MCF 10A (cell line): ENCODE measurements at regions not wholly inside any gene's neighbourhood (a gene's known extent, or its start where the extent isn't known, plus 50 kb on each side); places are given as distances from the start of the nearest gene placed in this dataset.
"Not testable (repeated sequence)": the region's sequence is repeated elsewhere in the genome, so short reads cannot be mapped to it uniquely, and the experiment has no call there.

Experiments used
- BruUV-seq: library from RNA; stranded (reverse); fragments of 400-500 nt; replicated peaks from 2 replicates; lab custom pipeline; 2021; lab: Mats Ljungman, UMichigan
- CTCF ChIA-PET: fragments of 300-600 bp; sonication (Branson Sonifier 250); formaldehyde crosslinking; extraction: SDS; loops from one replicate; lab custom pipeline; 2021; ENCODE audit warnings: antibody characterized with exemption, inconsistent platforms; lab: Yijun Ruan, JAX
- POLR2A ChIA-PET: fragments of 300-600, 350-650 bp; sonication (Branson Sonifier 250); formaldehyde crosslinking; extraction: SDS; loops from one replicate; lab custom pipeline; 2020; ENCODE audit warnings: antibody characterized with exemption, inconsistent platforms; lab: Yijun Ruan, JAX
- DNase-seq: peaks from one replicate; pipeline ENCODE4 v3.0.0-alpha.2; 2018; ENCODE audit not compliant: unreplicated experiment
- H3K27ac Mint-ChIP-seq: one replicate; pipeline ENCODE4 v1.8.0; 2022; ENCODE audit warnings: mild to moderate bottlenecking, low read depth, mixed read lengths; ENCODE audit not compliant: unreplicated experiment
- H3K27me3 Mint-ChIP-seq: one replicate; pipeline ENCODE4 v1.8.0; 2022; ENCODE audit warnings: mixed read lengths; ENCODE audit not compliant: insufficient read depth, unreplicated experiment
- H3K36me3 Mint-ChIP-seq: one replicate; pipeline ENCODE4 v1.8.0; 2022; ENCODE audit warnings: mild to moderate bottlenecking, moderate library complexity, mixed read lengths; ENCODE audit not compliant: insufficient read depth, unreplicated experiment
- H3K4me1 Mint-ChIP-seq: one replicate; pipeline ENCODE4 v1.8.0; 2022; ENCODE audit warnings: mixed read lengths; ENCODE audit not compliant: insufficient read depth, unreplicated experiment
- H3K4me3 Mint-ChIP-seq: one replicate; pipeline ENCODE4 v1.8.0; 2022; ENCODE audit warnings: mild to moderate bottlenecking, moderate library complexity, mixed read lengths; ENCODE audit not compliant: unreplicated experiment
- H3K9me3 Mint-ChIP-seq: one replicate; pipeline ENCODE4 v1.8.0; 2022; ENCODE audit warnings: mixed read lengths; ENCODE audit not compliant: unreplicated experiment
- intact Hi-C: fragments of 100-400 bp; cut with micrococcal nuclease; formaldehyde crosslinking; loops from 2 replicates; pipeline ENCODE4 v1.14.1; 2022
- TF ChIP-seq, protein P1 (sequence below): fragments of 200-600 bp; IDR thresholded peaks from one replicate; pipeline ENCODE4 v1.8.0; 2022; ENCODE audit warnings: antibody characterized with exemption, mild to moderate bottlenecking; ENCODE audit not compliant: unreplicated experiment

DNA sequence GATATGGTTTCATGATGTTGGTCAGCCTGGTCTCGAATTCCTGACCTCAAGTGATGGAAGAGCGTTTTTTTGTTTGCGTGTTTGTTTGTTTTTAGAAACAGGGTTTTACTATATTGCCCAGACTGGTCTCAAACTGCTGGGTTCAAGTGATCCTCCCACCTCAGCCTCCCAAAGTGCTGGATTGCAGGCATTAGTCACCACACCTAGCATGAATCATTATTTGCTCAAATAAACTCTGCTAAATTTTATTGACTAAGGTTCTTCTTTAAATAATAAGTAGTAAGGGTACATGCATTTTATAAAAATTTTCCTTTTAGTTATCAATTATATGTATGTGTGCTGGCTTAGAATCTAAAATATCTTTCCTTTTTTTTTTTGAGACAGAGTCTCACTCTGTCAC, 52.9 kb downstream of the ZBTB9 start:
- ChIA-PET POLR2A (no interaction called here), CTCF (interaction anchor here (0.7 kb wide), 1 partner anchor 1087 kb away, joined by 5 read pairs; no protein-coding TSS in a partner anchor)
- Mint-ChIP-seq H3K36me3 (no peaks in the 10 kb centered on the region), H3K9me3 (no peaks in the 10 kb centered on the region), H3K4me1 (no peaks in the 10 kb centered on the region), H3K4me3 (no peak overlapping the region), H3K27ac (no peak overlapping the region), H3K27me3 (no peaks in the 10 kb centered on the region)
- intact Hi-C loops: no loop called here
- BruUV-seq: no TSS peak
- TF ChIP-seq, protein P1, sequence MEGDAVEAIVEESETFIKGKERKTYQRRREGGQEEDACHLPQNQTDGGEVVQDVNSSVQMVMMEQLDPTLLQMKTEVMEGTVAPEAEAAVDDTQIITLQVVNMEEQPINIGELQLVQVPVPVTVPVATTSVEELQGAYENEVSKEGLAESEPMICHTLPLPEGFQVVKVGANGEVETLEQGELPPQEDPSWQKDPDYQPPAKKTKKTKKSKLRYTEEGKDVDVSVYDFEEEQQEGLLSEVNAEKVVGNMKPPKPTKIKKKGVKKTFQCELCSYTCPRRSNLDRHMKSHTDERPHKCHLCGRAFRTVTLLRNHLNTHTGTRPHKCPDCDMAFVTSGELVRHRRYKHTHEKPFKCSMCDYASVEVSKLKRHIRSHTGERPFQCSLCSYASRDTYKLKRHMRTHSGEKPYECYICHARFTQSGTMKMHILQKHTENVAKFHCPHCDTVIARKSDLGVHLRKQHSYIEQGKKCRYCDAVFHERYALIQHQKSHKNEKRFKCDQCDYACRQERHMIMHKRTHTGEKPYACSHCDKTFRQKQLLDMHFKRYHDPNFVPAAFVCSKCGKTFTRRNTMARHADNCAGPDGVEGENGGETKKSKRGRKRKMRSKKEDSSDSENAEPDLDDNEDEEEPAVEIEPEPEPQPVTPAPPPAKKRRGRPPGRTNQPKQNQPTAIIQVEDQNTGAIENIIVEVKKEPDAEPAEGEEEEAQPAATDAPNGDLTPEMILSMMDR: no peak
- DNase-seq: no peak

DNA sequence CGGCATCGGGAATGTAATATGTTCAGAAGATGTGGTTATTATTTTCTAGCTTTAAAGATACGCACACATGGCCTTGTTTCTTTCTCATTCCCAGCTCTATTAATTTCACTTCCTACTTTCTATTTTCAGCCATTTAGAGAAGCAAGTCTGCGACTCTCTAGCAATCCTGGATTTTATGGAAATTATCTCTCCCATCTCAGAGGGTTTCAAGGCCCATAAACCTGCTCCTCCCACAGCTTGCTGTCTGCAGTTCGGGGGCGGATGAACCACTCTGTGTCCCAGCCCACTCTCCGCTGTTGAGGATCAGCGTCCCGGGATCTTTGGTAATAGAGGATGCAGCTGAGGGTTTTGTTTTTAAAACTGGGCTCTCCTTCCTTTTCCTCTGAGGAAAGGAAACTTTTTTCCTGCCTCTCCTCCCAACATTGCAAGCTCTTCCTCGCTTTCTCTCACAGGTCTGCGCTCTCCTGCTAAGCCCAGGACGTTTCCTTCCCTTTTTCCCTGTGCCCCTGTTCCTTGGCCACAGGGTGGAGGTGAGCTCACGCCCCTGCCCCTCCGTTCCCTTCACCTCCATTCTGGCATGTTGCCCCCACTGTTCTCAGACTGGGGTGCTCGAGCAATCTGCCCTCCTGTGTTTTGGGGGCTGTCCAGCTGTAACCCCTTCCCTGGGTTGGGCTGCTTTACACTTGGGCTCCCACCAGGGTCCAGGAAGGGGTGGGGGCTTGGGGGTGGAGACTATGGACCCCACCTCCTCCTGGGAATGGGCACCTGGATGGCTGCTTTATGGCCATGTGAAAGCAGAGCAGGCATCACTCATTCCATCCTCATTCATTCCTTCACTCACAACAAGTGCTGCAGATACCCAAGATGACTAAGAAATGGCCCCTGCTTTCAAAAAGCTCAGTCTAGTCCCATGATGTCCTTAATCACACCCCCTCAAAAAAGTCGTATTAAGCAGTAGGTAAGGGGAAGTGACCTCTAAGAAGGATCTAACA, 54.9 kb downstream of the ZBTB9 start:
- intact Hi-C loops: no loop called here
- Mint-ChIP-seq H3K9me3 (no peaks in the 10 kb centered on the region), H3K27me3 (no peaks in the 10 kb centered on the region), H3K27ac (no peak overlapping the region), H3K4me3 (no peak overlapping the region), H3K4me1 (no peaks in the 10 kb centered on the region), H3K36me3 (no peaks in the 10 kb centered on the region)
- POLR2A ChIA-PET: no interaction called here
- no peak for DNase-seq
- CTCF ChIA-PET: no interaction called here
- BruUV-seq: no TSS peak
- TF ChIP-seq, protein P1: no peak

DNA sequence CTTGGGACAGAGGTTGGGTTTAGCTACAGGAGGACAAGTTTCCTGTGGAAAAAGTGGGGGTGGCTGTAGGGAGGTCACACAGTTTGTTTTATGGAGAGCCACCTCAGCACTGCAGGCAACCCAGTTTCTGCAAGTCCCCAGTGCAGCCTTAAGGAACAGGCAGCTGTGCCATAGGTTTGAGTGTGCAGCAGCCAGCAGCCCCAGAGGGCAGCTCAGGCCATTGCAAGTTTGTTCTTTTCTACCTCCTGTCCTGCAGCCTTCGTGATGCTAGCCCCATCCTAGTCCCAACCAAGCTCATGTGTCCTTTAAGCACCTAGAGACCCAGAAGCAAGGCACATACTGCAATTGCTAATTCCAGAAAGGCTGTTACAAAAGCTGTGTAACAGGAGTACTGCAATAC, 58.8 kb downstream of the ZBTB9 start:
- H3K4me3 Mint-ChIP-seq: no peak overlapping the region
- no peak overlapping the region for H3K27ac Mint-ChIP-seq
- intact Hi-C loops: no loop called here
- peaks cover 6% of the 10 kb centered on the region for H3K36me3 Mint-ChIP-seq
- H3K9me3 Mint-ChIP-seq: no peaks in the 10 kb centered on the region
- ChIA-PET POLR2A (interaction anchor here (0.6 to 0.7 kb wide), 2 partner anchors 10 to 11 kb away, joined by 3 to 4 read pairs; no protein-coding TSS in a partner anchor), CTCF (no interaction called here)
- TF ChIP-seq, protein P1: no peak
- no peaks in the 10 kb centered on the region for H3K4me1 Mint-ChIP-seq
- no peak for DNase-seq
- no TSS peak for BruUV-seq
- H3K27me3 Mint-ChIP-seq: no peaks in the 10 kb centered on the region

DNA sequence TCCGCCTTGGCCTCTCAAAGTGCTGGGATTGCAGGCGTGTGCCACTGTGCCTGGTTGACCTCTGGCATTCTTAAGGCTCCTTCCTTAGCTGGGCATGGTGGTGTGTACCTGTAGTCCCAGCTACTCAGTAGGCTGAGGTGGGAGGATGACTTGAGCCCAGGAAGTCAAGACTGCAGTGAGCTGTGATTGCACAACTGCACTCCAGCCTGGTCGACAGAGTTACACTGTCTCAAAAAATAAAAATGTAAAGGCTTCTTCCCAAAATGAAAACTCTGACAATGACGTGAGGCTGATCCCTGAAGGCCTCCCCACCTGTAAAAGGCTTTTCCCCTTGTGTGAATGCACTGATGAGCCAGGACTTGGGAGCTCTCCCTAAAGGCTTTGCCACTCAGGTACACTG, 62.4 kb downstream of the ZBTB9 start:
- intact Hi-C loops: no loop called here
- Mint-ChIP-seq H3K4me1 (no peaks in the 10 kb centered on the region), H3K4me3 (no peak overlapping the region), H3K9me3 (peaks cover 7% of the 10 kb centered on the region), H3K27me3 (no peaks in the 10 kb centered on the region), H3K36me3 (peaks cover 6% of the 10 kb centered on the region), H3K27ac (no peak overlapping the region)
- ChIA-PET CTCF (no interaction called here), POLR2A (no interaction called here)
- no peak for DNase-seq
- TF ChIP-seq, protein P1: no peak
- no TSS peak for BruUV-seq

DNA sequence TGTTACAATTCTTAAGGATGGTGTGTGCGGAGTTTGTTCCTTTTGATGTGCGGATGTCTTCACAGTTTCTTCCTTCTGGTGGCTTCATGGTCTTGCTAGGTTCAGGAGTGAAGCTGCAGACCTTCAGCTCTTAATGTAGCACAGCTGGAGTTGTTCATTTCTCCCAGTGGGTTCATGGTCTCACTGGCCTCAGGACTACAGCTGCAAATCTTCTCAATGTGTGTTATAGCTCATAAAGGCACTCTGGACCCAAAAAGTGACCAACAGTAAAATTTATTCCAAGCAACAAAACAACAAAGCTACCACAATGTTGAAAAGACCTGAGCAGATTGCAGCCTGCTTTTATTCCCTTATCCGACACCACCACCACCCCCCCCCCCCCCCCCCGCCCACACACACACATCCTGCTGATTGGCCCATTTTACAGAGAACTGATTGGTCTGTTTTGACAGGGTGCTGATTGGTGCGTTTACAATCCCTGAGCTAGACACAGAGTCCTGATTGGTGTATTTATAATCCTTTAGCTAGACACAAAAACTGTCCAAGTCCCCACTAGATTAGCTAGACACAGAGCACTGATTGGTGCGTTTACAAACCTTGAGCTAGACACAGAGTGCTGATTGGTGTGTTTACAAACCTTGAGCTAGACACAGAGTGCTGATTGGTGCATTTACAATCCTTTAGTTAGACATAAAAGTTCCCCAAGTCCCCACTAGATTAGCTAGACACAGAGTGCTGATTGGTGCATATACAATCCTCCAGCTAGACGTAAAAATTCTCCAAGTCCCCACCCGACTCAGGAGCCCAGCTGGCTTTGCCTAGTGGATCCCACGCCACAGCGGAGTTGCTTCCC, 59.2 kb downstream of the BAK1 start:
- CTCF ChIA-PET: interaction anchor here (0.5 kb wide), 1 partner anchor 1840 kb away, joined by 4 read pairs; the partner anchor contains the start of gene LY6G5C
- H3K9me3 Mint-ChIP-seq: not testable (repeated sequence)

More for the DNA sequence above, 59.2 kb downstream of the BAK1 start:
- H3K27me3 Mint-ChIP-seq, H3K27ac Mint-ChIP-seq, BruUV-seq, DNase-seq, H3K4me1 Mint-ChIP-seq, H3K4me3 Mint-ChIP-seq, H3K36me3 Mint-ChIP-seq, intact Hi-C loops: not testable (repeated sequence)
- POLR2A ChIA-PET: interaction anchor here (0.8 kb wide), 1 partner anchor 66 kb away, joined by 3 read pairs; no protein-coding TSS in a partner anchor
